HPDE6-E6E7 (cell line): ENCODE measurements at regions not wholly inside any gene's neighbourhood (a gene's known extent, or its start where the extent isn't known, plus 50 kb on each side); places are given as distances from the start of the nearest gene placed in this dataset.

Experiments used
- DNase-seq: peaks from one replicate; pipeline ENCODE4 v3.0.0; 2011; ENCODE audit warnings: missing footprints; ENCODE audit errors: extremely low spot score

GRCh38 chr1:209399800-209400199, 183.7 kb upstream of the CAMK1G start:
- DNase-seq = no peak

GRCh38 chr1:209400351-209401220, 182.9 kb upstream of the CAMK1G start:
- no peak for DNase-seq

DNA sequence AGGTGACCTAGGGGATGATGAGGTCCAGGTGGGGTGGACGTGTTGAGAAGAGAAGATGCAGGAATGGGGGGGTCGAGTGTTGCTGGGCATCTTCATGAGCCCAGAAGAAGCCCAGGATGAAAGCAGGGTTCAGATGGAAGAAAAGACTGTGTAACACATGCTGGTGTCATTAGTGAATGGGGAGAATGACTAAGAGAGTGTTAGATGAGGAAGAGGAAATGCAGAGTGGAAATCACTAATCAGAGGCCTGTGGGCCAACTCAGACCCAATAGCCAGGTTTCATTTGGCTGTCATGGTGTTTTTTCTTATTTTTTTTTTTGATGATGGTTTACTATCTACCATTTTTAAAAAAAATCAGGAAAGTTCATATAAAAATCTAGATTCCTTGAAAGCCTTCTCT, 180.8 kb upstream of the CAMK1G start:
- no peak for DNase-seq

DNA sequence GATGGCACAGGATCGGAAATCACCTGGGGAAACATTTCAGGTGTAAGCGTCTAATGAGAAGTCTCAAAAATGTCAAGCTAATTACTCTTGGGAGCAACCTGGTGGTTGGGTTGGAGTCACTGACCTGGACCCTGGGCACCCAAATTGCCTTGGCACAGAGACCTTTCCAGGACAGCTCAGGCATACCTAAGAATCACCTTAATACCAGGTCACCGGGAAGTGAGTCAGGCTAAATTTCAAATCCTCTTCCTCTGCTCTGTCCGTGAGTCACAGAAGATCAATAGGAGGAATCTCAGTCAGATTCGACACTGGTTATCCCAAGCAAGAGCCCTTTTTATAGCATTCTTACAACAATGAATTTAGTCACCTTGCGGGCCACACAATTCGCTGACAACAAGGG, 179.6 kb upstream of the CAMK1G start:
- DNase-seq = peak; percentile 74

DNA sequence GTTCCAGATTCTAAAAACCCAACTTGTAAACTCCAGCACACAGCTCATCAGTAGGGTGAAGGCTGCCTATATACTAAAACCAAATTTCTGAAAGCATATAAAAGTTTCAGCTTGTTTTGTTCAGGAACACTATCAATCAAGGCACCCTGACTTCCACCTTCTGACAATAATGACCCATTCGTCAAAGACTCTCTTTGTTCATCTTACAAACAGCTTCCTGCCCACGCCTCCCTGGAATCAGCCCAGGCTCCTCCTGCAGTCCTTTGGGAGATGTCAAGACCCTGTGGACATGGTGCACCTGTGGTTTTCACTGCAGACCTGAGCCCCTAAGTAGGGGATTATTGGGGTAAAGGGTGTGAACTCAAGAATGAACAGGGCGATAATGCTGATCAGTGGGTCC, 178.9 kb upstream of the CAMK1G start:
- no peak for DNase-seq

DNA sequence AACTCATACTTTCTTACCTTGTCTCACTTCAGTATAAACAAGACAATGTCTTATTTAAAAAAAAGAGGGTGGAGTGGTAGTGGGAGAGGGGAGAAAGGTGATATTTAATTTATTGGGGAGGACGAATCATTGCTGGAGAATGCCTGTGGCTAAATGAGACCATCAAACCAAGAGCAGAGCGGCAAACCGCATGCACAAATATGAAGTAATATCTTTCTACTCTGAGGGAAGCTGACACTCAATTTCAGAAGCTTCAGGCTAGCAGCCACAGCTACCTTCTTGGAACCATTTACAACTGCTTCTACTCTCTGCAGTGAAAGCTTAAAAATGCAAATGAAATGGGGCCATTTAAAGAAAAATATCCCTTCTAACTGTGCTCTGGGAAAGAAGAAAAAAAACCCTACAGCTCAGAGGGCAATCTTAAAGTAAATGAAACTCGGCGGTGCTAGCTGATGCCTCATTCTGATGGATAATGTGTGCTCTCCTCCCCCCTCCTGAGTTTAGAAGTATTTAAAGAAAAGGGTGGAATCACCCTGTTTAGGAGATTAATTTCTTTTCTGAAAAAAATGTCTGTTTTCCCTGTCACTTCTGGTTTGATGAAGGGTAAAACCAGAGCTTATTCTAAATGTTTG, 178.2 kb upstream of the CAMK1G start:
- DNase-seq = no peak

GRCh38 chr1:209406168-209406567, 177.3 kb upstream of the CAMK1G start:
- DNase-seq = no peak

DNA sequence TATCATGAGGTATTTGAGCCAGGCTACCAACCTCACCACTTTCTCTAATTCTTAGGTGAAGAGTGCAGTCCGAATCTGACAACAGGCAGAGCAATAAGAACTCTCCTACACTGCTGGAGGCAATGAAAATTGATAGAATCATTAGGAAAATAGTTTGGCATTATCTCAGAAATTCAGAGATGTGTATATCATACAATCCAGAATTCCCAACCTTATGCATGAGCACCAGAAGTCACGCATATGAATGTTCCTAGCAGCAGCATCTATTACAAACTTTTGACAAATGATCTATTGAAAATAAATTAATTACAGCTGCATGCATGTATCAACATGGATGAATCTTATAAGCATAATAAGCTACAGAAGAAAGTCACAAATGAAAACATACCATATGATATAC, 176.9 kb upstream of the CAMK1G start:
- no peak for DNase-seq

DNA sequence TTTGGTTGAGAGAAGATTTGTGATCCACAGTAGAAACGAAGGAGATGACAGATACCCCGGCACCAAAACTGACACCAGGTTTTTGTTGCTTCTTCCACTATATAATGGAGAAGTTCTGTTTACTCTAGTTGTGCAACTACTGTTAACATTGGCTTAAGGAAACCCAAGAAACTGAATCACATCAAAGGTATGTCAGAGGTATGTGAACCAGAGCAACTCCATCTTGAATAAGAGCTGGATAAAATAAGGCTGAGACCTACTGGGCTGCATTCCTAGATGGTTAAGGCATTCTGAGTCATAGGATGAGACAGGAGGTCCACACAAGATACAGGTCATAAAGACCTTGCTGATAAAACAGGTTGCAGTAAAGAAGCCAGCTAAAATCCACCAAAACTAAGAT, 173.7 kb upstream of the CAMK1G start:
- DNase-seq = no peak

GRCh38 chr1:209411491-209411929, 172.0 kb upstream of the CAMK1G start:
- DNase-seq = peak; percentile 76

- no peak for DNase-seq
Observed at GRCh38 chr1:209412036-209412435, 171.5 kb upstream of the CAMK1G start.

- no peak for DNase-seq
Observed at GRCh38 chr1:209412566-209412965, 170.9 kb upstream of the CAMK1G start.

- DNase-seq = no peak
Observed at GRCh38 chr1:209413062-209413461, 170.5 kb upstream of the CAMK1G start.

DNA sequence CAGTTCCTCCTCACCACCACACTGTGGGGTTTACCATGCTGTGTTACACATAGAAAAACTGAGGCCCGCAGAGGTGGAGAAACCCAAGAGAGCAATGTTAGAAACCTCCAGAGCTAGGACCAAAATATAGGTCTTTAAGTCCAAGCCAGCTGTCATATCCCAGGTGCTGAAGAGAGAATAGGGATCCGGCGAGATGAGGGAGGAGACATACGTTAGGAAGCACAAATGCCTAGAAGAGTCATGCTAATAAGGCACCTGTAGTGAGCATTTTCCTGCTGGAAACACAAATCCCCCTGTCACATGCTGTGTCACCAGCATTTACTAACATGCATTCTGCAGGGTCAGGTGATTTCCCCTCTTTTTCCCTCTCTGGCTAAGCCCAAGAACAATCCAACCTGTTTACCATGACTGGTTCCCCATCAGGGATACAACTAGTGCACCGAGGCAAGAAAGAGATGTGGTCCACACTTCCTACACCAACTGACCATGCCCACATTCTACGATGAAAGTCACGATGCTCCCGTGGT, 168.6 kb upstream of the CAMK1G start:
- no peak for DNase-seq

- DNase-seq = peak; percentile 96
Observed at GRCh38 chr1:209416039-209416438, 167.5 kb upstream of the CAMK1G start.

- DNase-seq = no peak
Observed at GRCh38 chr1:209416716-209417115, 166.8 kb upstream of the CAMK1G start.

- no peak for DNase-seq
Observed at GRCh38 chr1:209417761-209418160, 165.8 kb upstream of the CAMK1G start.

DNA sequence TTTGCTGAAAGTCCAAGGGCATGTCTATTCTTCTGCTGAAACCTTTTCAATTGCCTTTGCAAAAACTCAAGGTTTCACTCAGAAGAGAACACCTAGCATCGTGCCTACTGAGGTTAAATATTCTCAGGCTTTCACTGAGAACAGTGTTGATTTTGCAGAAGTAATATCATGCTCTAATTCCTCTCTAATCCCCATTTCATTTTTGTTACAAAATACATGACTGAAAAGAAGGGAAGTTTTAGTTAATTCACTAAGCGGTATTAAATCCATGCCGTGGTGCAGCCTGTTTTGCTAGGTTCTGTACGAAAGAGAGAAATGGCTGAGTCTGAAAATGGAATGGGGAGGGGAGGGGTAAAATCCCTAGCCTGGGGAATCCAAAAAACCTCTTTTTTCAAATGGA, 163.2 kb upstream of the CAMK1G start:
- no peak for DNase-seq

DNA sequence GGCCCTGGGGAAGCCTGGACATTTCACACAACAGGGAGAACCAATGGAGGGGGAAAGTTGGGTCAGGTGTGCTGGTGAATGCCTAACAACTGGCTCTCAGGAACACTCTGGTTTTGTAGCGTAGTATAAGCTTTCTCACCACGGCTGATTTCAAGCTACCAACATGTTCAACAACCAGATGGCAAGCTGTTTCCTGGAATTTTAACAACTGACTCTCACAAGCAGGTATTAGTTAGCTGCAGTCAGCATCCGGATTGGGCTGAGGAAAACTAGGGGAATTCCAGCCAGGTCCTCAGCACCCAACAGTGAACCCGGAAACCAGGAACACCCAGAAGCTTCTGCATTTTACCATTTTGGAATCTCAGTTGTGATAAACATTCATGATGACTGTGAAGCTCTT, 162.3 kb upstream of the CAMK1G start:
- no peak for DNase-seq

DNA sequence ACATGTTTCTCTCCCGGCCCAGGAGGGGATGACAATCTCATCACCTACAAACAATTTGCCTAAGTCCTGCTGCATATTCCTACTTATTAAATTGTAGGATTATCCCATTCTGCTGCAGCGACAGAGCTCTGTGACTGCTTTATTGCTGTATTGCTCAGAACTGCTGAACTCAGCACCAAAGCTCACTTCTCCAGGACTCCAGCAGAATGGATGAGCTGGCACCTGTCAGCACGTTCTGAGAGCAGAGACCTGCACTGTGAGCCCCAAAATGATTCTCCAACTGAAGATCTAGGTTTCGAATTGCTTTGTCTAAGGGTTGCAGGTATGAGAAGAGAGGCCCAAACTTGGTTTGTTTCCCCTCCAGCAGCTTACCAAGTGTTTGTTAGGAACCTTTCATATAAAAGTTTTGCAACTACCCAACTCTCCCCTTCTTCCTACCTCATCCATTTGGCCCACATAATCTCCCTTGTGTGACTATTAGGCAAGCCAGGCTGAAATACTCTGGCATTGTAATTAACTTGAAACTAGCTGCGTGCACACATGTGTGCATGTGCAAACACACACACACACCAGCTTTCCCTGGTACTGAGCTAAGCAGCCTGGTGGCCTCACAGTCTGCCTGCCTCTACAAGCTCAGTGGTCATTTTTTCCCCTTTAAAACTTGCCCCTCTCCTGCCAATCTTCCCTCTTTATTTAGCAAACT, 161.4 kb upstream of the CAMK1G start:
- DNase-seq = no peak

GRCh38 chr1:209425959-209426358, 157.6 kb upstream of the CAMK1G start:
- DNase-seq = no peak

DNA sequence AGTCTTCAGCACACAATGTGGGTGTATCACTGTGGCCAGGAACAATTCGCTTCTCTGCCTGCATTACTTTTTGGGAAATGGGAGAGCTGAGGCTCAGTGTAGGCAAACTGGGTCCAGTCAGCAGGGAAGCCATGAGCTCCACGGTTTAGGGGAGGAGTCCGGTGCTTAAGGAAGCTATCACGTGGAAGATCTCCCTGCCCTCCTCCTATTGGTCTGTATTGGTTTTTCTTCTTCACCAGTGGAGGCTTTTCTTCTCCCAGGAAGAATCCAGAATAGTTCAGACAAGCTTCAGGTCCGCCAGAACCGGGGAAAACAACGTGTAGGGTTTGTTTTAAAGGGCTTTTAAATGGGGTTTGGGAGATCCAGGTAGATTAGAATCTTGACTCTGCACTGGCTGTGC, 156.2 kb upstream of the CAMK1G start:
- DNase-seq = no peak
